Trophoblast cell (in vitro differentiated cells and primary cell): ENCODE measurements at regions not wholly inside any gene's neighbourhood (a gene's known extent, or its start where the extent isn't known, plus 50 kb on each side); places are given as distances from the start of the nearest gene placed in this dataset.

Experiments
- DNase-seq, 2 donors: peaks; one replicate each; pipeline ENCODE4 v3.0.0-alpha.2; 2016
- H2AFZ ChIP-seq: 2 replicates; pipeline ENCODE4 v1.6.1; 2013; ENCODE audit warnings: low read length, moderate library complexity, mild to moderate bottlenecking; ENCODE audit not compliant: insufficient read depth, poor library complexity
- H2AK5ac ChIP-seq: 2 replicates; pipeline ENCODE4 v1.6.1; 2013; ENCODE audit warnings: mild to moderate bottlenecking, low read length
- H2BK120ac ChIP-seq: 2 replicates; pipeline ENCODE4 v1.6.1; 2013; ENCODE audit warnings: low read length, mild to moderate bottlenecking, moderate library complexity; ENCODE audit not compliant: insufficient read depth, poor library complexity
- H2BK12ac ChIP-seq: 2 replicates; pipeline ENCODE4 v1.6.1; 2013; ENCODE audit warnings: mild to moderate bottlenecking, low read length, moderate library complexity
- H2BK5ac ChIP-seq: 2 replicates; pipeline ENCODE4 v1.6.1; 2013; ENCODE audit warnings: low read length, low read depth, moderate library complexity, mild to moderate bottlenecking; ENCODE audit not compliant: poor library complexity
- H3K14ac ChIP-seq: 2 replicates; pipeline ENCODE4 v1.6.1; 2013; ENCODE audit warnings: mild to moderate bottlenecking, low read length
- H3K18ac ChIP-seq: 2 replicates; pipeline ENCODE4 v1.6.1; 2013; ENCODE audit warnings: mild to moderate bottlenecking, low read length
- H3K23ac ChIP-seq: 2 replicates; pipeline ENCODE4 v1.6.1; 2013; ENCODE audit warnings: low read length
- H3K27ac ChIP-seq: 2 replicates; pipeline ENCODE4 v1.5.1; 2013; ENCODE audit warnings: low read depth, mild to moderate bottlenecking, inconsistent platforms, low read length, moderate library complexity
- H3K27me3 ChIP-seq: 2 replicates; pipeline ENCODE4 v1.6.1; 2013; ENCODE audit warnings: inconsistent platforms, mild to moderate bottlenecking, low read length, moderate library complexity; ENCODE audit not compliant: insufficient read depth
- H3K36me3 ChIP-seq, 2 experiments: 1 replicate in 1 of 2; 2 replicates in 1 of 2; pipeline ENCODE4 v1.6.1; 2013; ENCODE audit warnings: low read length in 2 of 2, mild to moderate bottlenecking in 2 of 2, moderate library complexity in 1 of 2; ENCODE audit not compliant: insufficient read depth in 2 of 2, control insufficient read depth in 1 of 2
- H3K4ac ChIP-seq: 2 replicates; pipeline ENCODE4 v1.6.1; 2013; ENCODE audit warnings: low read depth, mild to moderate bottlenecking, low read length, moderate library complexity
- H3K4me1 ChIP-seq, 2 experiments: 1 replicate in 1 of 2; 2 replicates in 1 of 2; pipeline ENCODE4 v1.6.1; 2013; ENCODE audit warnings: low read length in 2 of 2, mild to moderate bottlenecking in 2 of 2, moderate library complexity in 1 of 2; ENCODE audit not compliant: insufficient read depth in 2 of 2, control insufficient read depth in 1 of 2
- H3K4me2 ChIP-seq: 2 replicates; pipeline ENCODE4 v1.6.1; 2013; ENCODE audit warnings: inconsistent platforms, mild to moderate bottlenecking, low read length, moderate library complexity
- H3K4me3 ChIP-seq: 2 replicates; pipeline ENCODE4 v1.5.1; 2013; ENCODE audit warnings: mild to moderate bottlenecking, low read depth, low read length, inconsistent platforms
- H3K79me1 ChIP-seq: one replicate; pipeline ENCODE4 v1.6.1; 2013; ENCODE audit warnings: low read length
- H3K79me2 ChIP-seq: 2 replicates; pipeline ENCODE4 v1.6.1; 2013; ENCODE audit warnings: low read length, mild to moderate bottlenecking; ENCODE audit not compliant: control insufficient read depth, insufficient read depth, poor library complexity
- H3K9ac ChIP-seq: 2 replicates; pipeline ENCODE4 v1.6.1; 2013; ENCODE audit warnings: mild to moderate bottlenecking, low read length
- H3K9me3 ChIP-seq: 2 replicates; pipeline ENCODE4 v1.6.1; 2013; ENCODE audit warnings: low read depth, mild to moderate bottlenecking, control low read depth, inconsistent platforms, low read length; ENCODE audit not compliant: insufficient read depth
- H4K12ac ChIP-seq: 2 replicates; pipeline ENCODE4 v1.6.1; 2013; ENCODE audit warnings: low read depth, mild to moderate bottlenecking, low read length, moderate library complexity
- H4K8ac ChIP-seq: 2 replicates; pipeline ENCODE4 v1.6.1; 2013; ENCODE audit warnings: low read depth, mild to moderate bottlenecking, low read length, moderate library complexity
- H4K91ac ChIP-seq: one replicate; pipeline ENCODE4 v1.6.1; 2013; ENCODE audit warnings: low read depth, mild to moderate bottlenecking, low read length, moderate library complexity
- WGBS: extraction: QIAGEN DNeasy Blood & Tissue Kit; methylation state at CpG from one replicate; pipeline ENCODE4 v1.1.7; 2013; ENCODE audit warnings: missing lambda C conversion rate; ENCODE audit not compliant: insufficient read length, insufficient coverage; ENCODE audit errors: extremely low coverage; 5-methylcytosine and 5-hydroxymethylcytosine counted together

- Histone ChIP-seq H4K91ac (no peak overlapping the region), H3K36me3 (no peaks in the 10 kb centered on the region), H3K18ac (no peak overlapping the region), H3K23ac (no peak overlapping the region), H3K14ac (no peak overlapping the region), H2AK5ac (no peak overlapping the region), H3K9ac (no peak overlapping the region), H3K4me1 (no peaks in the 10 kb centered on the region), H2BK5ac (no peak overlapping the region), H3K79me2 (no peaks in the 10 kb centered on the region), H2BK12ac (no peak overlapping the region), H3K4me2 (no peak overlapping the region), H3K27ac (no peak overlapping the region), H3K4ac (no peak overlapping the region), H3K79me1 (no peaks in the 10 kb centered on the region), H2BK120ac (no peak overlapping the region), H3K27me3 (no peaks in the 10 kb centered on the region), H3K4me3 (no peak overlapping the region), H2AFZ (no peak overlapping the region), H4K8ac (no peak overlapping the region), H3K9me3 (no peaks in the 10 kb centered on the region), H4K12ac (no peak overlapping the region)
- WGBS: no CpG with 5 or more reads among the region's 2 CpGs
- DNase-seq: no peak
Observed at GRCh38 chr5:68777135-68777534, 316.7 kb upstream of the SLC30A5 start.

- no peak overlapping the region for H4K91ac ChIP-seq
- H3K4me1 ChIP-seq: no peaks in the 10 kb centered on the region
- DNase-seq: no peak
- no peaks in the 10 kb centered on the region for H3K36me3 ChIP-seq
- H2AK5ac ChIP-seq: no peak overlapping the region
- no peak overlapping the region for H3K23ac ChIP-seq
- H4K12ac ChIP-seq: no peak overlapping the region
- H3K9ac ChIP-seq: no peak overlapping the region
- no peak overlapping the region for H3K4me3 ChIP-seq
- H3K18ac ChIP-seq: no peak overlapping the region
- H3K79me2 ChIP-seq: no peaks in the 10 kb centered on the region
- no peak overlapping the region for H3K4ac ChIP-seq
- no peak overlapping the region for H4K8ac ChIP-seq
- H3K79me1 ChIP-seq: no peaks in the 10 kb centered on the region
- no peak overlapping the region for H2BK120ac ChIP-seq
- no peak overlapping the region for H2BK12ac ChIP-seq
- H2BK5ac ChIP-seq: no peak overlapping the region
- H3K27ac ChIP-seq: no peak overlapping the region
- no peaks in the 10 kb centered on the region for H3K9me3 ChIP-seq
- no peak overlapping the region for H3K4me2 ChIP-seq
- H2AFZ ChIP-seq: no peak overlapping the region
- no peaks in the 10 kb centered on the region for H3K27me3 ChIP-seq
- H3K14ac ChIP-seq: no peak overlapping the region
Observed at GRCh38 chr5:68778484-68778883, 315.3 kb upstream of the SLC30A5 start.

GRCh38 chr5:68780299-68780955 is 313.4 kb upstream of the SLC30A5 start:
- Histone ChIP-seq H4K8ac (no peak overlapping the region), H3K4me3 (no peak overlapping the region), H4K12ac (no peak overlapping the region), H3K4me2 (no peak overlapping the region), H3K18ac (no peak overlapping the region), H3K27ac (no peak overlapping the region), H2BK120ac (no peak overlapping the region), H3K4me1 (no peaks in the 10 kb centered on the region), H3K23ac (no peak overlapping the region), H3K9ac (no peak overlapping the region), H3K36me3 (no peaks in the 10 kb centered on the region), H2AK5ac (no peak overlapping the region), H3K14ac (no peak overlapping the region), H3K79me1 (no peaks in the 10 kb centered on the region), H3K79me2 (no peaks in the 10 kb centered on the region), H3K27me3 (no peaks in the 10 kb centered on the region), H3K4ac (no peak overlapping the region), H2BK12ac (no peak overlapping the region), H4K91ac (no peak overlapping the region), H2AFZ (no peak overlapping the region), H3K9me3 (no peaks in the 10 kb centered on the region), H2BK5ac (no peak overlapping the region)
- no CpG with 5 or more reads among the region's 1 CpG for WGBS
- no peak for DNase-seq

DNA sequence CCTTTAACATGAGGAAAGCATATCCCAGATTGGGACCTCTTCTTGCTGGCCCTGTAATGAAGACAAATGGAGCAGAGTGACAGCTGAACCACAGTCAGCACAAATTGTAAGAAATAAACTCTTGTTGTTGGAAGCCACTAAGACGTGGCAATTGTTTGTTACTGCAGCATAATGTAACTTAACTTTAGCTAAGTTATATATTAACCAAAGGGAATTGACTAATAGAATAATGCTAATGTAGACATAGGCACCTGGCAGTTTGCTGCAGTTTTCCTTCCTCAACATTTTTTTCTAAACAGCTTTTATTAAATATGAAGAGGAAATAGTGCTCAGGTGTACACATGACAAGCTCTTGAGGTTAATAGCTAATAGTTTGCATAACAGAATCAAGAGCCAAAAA is 300.7 kb upstream of the SLC30A5 start:
- no peaks in the 10 kb centered on the region for H3K27me3 ChIP-seq
- H2AFZ ChIP-seq: no peak overlapping the region
- no peak overlapping the region for H2BK5ac ChIP-seq
- no peak overlapping the region for H3K18ac ChIP-seq
- no peak overlapping the region for H4K8ac ChIP-seq
- H3K4me3 ChIP-seq: no peak overlapping the region
- H2BK12ac ChIP-seq: no peak overlapping the region
- H3K4ac ChIP-seq: no peak overlapping the region
- H2BK120ac ChIP-seq: no peak overlapping the region
- no CpG with 5 or more reads among the region's 1 CpG for WGBS
- no peak overlapping the region for H2AK5ac ChIP-seq
- no peak for DNase-seq
- H3K4me2 ChIP-seq: no peak overlapping the region
- H3K27ac ChIP-seq: no peak overlapping the region
- H3K36me3 ChIP-seq: no peaks in the 10 kb centered on the region
- H4K12ac ChIP-seq: no peak overlapping the region
- no peaks in the 10 kb centered on the region for H3K79me2 ChIP-seq
- H3K79me1 ChIP-seq: no peaks in the 10 kb centered on the region
- H3K9me3 ChIP-seq: peaks cover 2% of the 10 kb centered on the region
- H4K91ac ChIP-seq: no peak overlapping the region
- H3K23ac ChIP-seq: no peak overlapping the region
- H3K14ac ChIP-seq: no peak overlapping the region
- H3K4me1 ChIP-seq: no peaks in the 10 kb centered on the region
- no peak overlapping the region for H3K9ac ChIP-seq
